Type B pancreatic cell (in vitro differentiated cells): ENCODE measurements at regions not wholly inside any gene's neighbourhood (a gene's known extent, or its start where the extent isn't known, plus 50 kb on each side); places are given as distances from the start of the nearest gene placed in this dataset.

Experiments
- DNase-seq: peaks from one replicate; pipeline ENCODE4 v3.0.0; 2021; ENCODE audit warnings: mixed read lengths; ENCODE audit not compliant: unreplicated experiment; ENCODE audit errors: extremely low spot score
- H3K27ac Mint-ChIP-seq: 2 replicates; pipeline ENCODE4 v1.8.0; 2021; ENCODE audit warnings: mild to moderate bottlenecking, mixed read lengths
- H3K27me3 Mint-ChIP-seq: 2 replicates; pipeline ENCODE4 v1.8.0; 2021; ENCODE audit warnings: mixed read lengths
- H3K36me3 Mint-ChIP-seq: 2 replicates; pipeline ENCODE4 v1.8.0; 2021; ENCODE audit warnings: mixed read lengths
- H3K4me1 Mint-ChIP-seq: one replicate; pipeline ENCODE4 v1.8.0; 2021; ENCODE audit warnings: mixed read lengths; ENCODE audit not compliant: unreplicated experiment
- H3K4me3 Mint-ChIP-seq: 2 replicates; pipeline ENCODE4 v1.8.0; 2021; ENCODE audit warnings: mild to moderate bottlenecking, mixed read lengths
- H3K9me3 Mint-ChIP-seq: 2 replicates; pipeline ENCODE4 v1.8.0; 2021; ENCODE audit warnings: mixed read lengths
- CTCF ChIP-seq: fragments of 200-600 bp; sonication (generic); conservative IDR thresholded peaks from 2 replicates; pipeline ENCODE4 v1.5.0; 2021; ENCODE audit warnings: antibody characterized with exemption, mild to moderate bottlenecking

DNA sequence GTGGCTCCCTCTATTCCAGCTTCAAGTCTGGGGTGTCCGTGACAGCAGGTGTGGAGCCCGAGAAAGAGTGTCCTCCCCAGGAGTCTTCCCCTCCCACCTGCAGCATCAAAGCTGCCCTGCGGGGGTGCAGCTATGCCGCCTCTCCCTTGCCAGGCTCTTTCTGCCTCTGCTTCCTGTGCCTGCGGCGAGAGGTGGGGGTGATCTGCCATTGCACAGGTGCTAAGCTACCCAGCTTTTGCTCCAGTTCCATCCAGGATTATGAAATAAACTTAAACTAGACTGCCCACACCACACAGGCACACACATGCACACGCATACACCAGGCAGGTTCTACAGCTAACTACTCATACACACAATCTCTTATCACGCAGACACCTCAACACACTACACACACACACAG, 104.7 kb upstream of the CLDN10 start:
- H3K4me1 Mint-ChIP-seq, result peaks cover 10% of the 10 kb centered on the region
- no peaks in the 10 kb centered on the region for H3K36me3 Mint-ChIP-seq
- no peak for DNase-seq
- no peak overlapping the region for H3K27ac Mint-ChIP-seq
- no peaks in the 10 kb centered on the region for H3K9me3 Mint-ChIP-seq
- no peak overlapping the region for H3K4me3 Mint-ChIP-seq
- no peak for TF ChIP-seq CTCF
- peaks cover 15% of the 10 kb centered on the region for H3K27me3 Mint-ChIP-seq

GRCh38 chr13:95451656-95452055, 100.9 kb upstream of the CLDN10 start:
- Mint-ChIP-seq H3K27me3 (peaks cover 9% of the 10 kb centered on the region), H3K9me3 (no peaks in the 10 kb centered on the region), H3K4me3 (no peak overlapping the region), H3K27ac (no peak overlapping the region), H3K4me1 (no peaks in the 10 kb centered on the region), H3K36me3 (no peaks in the 10 kb centered on the region)
- no peak for DNase-seq
- no peak for TF ChIP-seq CTCF

DNA sequence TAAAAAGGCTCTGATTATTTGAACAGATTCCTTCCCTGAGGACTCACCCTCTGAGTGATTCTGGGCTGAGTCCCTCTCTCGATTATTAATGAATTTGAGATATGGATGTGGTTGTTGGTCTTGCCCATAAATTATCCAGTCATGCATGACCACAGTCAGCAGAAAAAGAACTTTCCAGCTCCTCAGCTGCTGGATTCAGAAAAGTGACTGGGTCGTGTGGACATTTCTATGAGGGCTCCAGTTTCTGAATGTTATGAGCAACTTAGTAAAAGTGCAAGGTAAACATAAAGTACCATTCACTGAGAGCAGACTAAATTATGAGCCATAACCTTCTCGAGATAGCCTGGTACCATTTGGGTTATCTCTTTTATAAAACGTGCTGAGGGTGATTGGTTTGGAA, 100.1 kb upstream of the CLDN10 start:
- Mint-ChIP-seq H3K4me3 (no peak overlapping the region), H3K9me3 (no peaks in the 10 kb centered on the region), H3K27me3 (peaks cover 9% of the 10 kb centered on the region), H3K27ac (no peak overlapping the region), H3K4me1 (no peaks in the 10 kb centered on the region), H3K36me3 (no peaks in the 10 kb centered on the region)
- DNase-seq, result no peak
- TF ChIP-seq CTCF, result no peak

DNA sequence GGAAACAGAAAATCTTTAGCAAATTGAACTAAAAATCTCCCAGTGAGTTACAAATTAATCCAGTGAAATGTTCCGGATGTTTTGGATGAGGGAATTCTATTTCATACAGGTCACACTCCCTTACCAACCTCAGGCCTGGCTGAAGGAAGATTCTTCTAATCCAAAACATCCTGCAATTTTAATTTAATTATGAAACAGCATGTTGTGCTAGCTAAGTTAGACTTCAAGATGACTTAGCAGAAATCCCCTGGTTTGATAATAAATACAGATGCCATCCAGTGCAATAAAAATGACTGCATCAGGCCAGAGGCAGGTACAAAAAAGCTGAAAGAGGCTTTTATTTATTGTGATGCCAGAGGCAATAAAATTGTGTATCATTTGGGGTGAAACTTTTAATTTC, 96.7 kb upstream of the CLDN10 start:
- no peak for TF ChIP-seq CTCF
- Mint-ChIP-seq H3K9me3 (peaks cover 8% of the 10 kb centered on the region), H3K27ac (no peak overlapping the region), H3K4me1 (no peaks in the 10 kb centered on the region), H3K36me3 (no peaks in the 10 kb centered on the region), H3K27me3 (no peaks in the 10 kb centered on the region), H3K4me3 (no peak overlapping the region)
- DNase-seq, result no peak

DNA sequence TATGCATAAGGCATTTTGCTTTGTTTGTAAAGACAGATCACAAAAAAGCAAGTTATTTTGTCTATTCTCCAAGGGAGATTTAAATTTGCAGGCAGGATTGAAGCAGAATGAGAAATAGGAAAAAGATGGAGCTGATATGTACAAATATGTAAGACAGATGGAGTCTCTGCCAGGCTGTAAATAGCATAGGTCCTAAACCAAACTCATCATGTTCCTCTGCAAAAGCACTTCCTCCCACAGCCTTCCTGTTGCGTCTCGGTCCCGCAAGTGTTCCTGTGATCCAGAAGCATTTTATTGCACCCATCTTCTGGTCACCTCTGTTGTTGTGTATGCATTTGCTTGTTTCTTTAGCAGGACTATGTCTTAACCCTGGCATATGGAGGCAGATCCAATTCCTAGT, 95.7 kb upstream of the CLDN10 start:
- no peaks in the 10 kb centered on the region for H3K36me3 Mint-ChIP-seq
- no peak for DNase-seq
- no peak overlapping the region for H3K27ac Mint-ChIP-seq
- H3K9me3 Mint-ChIP-seq, result peaks cover 8% of the 10 kb centered on the region
- no peaks in the 10 kb centered on the region for H3K27me3 Mint-ChIP-seq
- TF ChIP-seq CTCF, result no peak
- H3K4me1 Mint-ChIP-seq, result no peaks in the 10 kb centered on the region
- H3K4me3 Mint-ChIP-seq, result no peak overlapping the region

DNA sequence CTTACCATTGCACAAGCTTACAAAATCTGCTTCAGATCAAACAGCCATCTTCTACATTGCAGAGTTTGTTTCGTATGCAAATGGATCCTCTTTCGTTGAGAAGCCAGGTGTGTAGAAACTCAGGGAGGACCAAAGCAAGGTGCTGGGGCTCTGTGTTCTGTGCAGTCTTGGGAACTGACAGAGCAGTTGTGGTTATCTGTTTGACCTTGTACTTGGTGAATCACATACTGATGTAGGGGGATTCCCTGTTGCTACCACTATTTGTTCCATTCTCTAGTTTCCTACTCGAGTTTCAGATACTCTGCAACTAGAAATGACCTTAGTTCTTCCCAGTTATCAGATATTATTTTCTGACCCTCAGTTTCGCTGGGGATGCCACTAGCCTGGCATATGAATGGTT, 95.2 kb upstream of the CLDN10 start:
- peaks cover 8% of the 10 kb centered on the region for H3K9me3 Mint-ChIP-seq
- H3K27me3 Mint-ChIP-seq, result no peaks in the 10 kb centered on the region
- DNase-seq, result no peak
- H3K4me1 Mint-ChIP-seq, result no peaks in the 10 kb centered on the region
- TF ChIP-seq CTCF, result no peak
- no peak overlapping the region for H3K27ac Mint-ChIP-seq
- H3K36me3 Mint-ChIP-seq, result no peaks in the 10 kb centered on the region
- no peak overlapping the region for H3K4me3 Mint-ChIP-seq
